Vagina (tissue), 2 donors: ENCODE measurements at regions not wholly inside any gene's neighbourhood (a gene's known extent, or its start where the extent isn't known, plus 50 kb on each side); places are given as distances from the start of the nearest gene placed in this dataset.

Experiments
- DNase-seq, 2 donors: peaks; one replicate each; pipeline ENCODE4 v3.0.0-alpha.2; 2017; ENCODE audit errors: extremely low spot score in 2 of 2
- H3K27ac ChIP-seq: fragments of 200-600 bp; sonication (generic); one replicate; pipeline ENCODE4 v1.5.1; 2019
- H3K27me3 ChIP-seq: fragments of 200-600 bp; sonication (generic); one replicate; pipeline ENCODE4 v1.5.1; 2019
- H3K36me3 ChIP-seq, 2 donors: fragments of 200-600 bp; sonication (generic); one replicate each; pipeline ENCODE4 v1.5.1; 2017 to 2019
- H3K4me1 ChIP-seq: fragments of 200-600 bp; sonication (generic); one replicate; pipeline ENCODE4 v1.5.1; 2019
- H3K4me3 ChIP-seq, 2 donors: fragments of 200-600 bp; sonication (generic); 1 replicate in 1 of 2; 2 replicates in 1 of 2; pipeline ENCODE4 v1.5.1; 2016 to 2019
- H3K9me3 ChIP-seq: fragments of 200-600 bp; sonication (generic); one replicate; pipeline ENCODE4 v1.5.1; 2019
- POLR2A ChIP-seq, 2 donors: fragments of 450-650 bp; IDR thresholded peaks; one replicate each; pipeline ENCODE4 v1.6.1; 2017; ENCODE audit warnings: antibody characterized with exemption in 2 of 2, mild to moderate bottlenecking in 2 of 2, moderate library complexity in 2 of 2
- POLR2AphosphoS5 ChIP-seq, 2 donors: sonication (generic); formaldehyde crosslinking; IDR thresholded peaks; one replicate each; pipeline ENCODE4 v1.9.0; 2017; ENCODE audit warnings: antibody characterized with exemption in 2 of 2, mild to moderate bottlenecking in 2 of 2, low read depth in 1 of 2; ENCODE audit not compliant: insufficient read depth in 1 of 2
- intact Hi-C: fragments of 100-400 bp; cut with DNase I; formaldehyde crosslinking; loops from one replicate; pipeline ENCODE4 v1.15.1; 2023
- TF ChIP-seq, protein P1 (sequence below), 3 experiments: fragments of 450-650 bp in 2 of 3; fragments of 200-600 bp in 1 of 3; sonication (generic) in 1 of 3; IDR thresholded peaks; one replicate each; pipeline ENCODE4 v1.5.1; 2017 to 2019; ENCODE audit warnings: antibody characterized with exemption in 3 of 3, mild to moderate bottlenecking in 2 of 3, moderate library complexity in 2 of 3

DNA sequence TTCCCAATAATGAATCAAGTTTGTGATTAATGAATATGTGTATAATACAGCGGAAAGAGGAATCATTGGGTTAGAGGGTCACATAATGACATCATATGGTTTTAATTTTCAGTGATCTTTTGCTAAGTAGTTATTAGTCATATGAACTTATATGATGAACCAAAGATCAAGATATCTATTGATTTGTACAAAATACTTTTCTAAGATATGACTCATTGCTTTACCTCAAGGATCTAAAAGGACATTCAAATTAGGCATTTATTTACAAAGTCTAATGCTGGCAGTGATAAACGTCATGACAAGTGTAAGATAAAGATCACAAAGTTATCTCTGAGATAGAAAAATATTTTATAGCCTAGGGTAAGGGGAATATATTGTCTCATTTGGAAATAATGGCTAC, 417.8 kb downstream of the RPL10L start:
- DNase-seq = no peak
- no peaks in the 10 kb centered on the region for H3K36me3 ChIP-seq
- no peaks in the 10 kb centered on the region for H3K4me1 ChIP-seq
- no peak for TF ChIP-seq POLR2A (IDR thresholded peaks at IDR 0.05)
- TF ChIP-seq POLR2AphosphoS5 (IDR thresholded peaks at IDR 0.05; ENCODE audit: insufficient read depth in 1 of 2, low read depth in 1 of 2) = no peak
- TF ChIP-seq, protein P1, sequence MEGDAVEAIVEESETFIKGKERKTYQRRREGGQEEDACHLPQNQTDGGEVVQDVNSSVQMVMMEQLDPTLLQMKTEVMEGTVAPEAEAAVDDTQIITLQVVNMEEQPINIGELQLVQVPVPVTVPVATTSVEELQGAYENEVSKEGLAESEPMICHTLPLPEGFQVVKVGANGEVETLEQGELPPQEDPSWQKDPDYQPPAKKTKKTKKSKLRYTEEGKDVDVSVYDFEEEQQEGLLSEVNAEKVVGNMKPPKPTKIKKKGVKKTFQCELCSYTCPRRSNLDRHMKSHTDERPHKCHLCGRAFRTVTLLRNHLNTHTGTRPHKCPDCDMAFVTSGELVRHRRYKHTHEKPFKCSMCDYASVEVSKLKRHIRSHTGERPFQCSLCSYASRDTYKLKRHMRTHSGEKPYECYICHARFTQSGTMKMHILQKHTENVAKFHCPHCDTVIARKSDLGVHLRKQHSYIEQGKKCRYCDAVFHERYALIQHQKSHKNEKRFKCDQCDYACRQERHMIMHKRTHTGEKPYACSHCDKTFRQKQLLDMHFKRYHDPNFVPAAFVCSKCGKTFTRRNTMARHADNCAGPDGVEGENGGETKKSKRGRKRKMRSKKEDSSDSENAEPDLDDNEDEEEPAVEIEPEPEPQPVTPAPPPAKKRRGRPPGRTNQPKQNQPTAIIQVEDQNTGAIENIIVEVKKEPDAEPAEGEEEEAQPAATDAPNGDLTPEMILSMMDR (IDR thresholded peaks at IDR 0.05) = no peak
- H3K4me3 ChIP-seq = no peak overlapping the region
- no peak overlapping the region for H3K27ac ChIP-seq
- intact Hi-C loops = no loop called here
- H3K9me3 ChIP-seq = no peaks in the 10 kb centered on the region
- H3K27me3 ChIP-seq = no peaks in the 10 kb centered on the region

DNA sequence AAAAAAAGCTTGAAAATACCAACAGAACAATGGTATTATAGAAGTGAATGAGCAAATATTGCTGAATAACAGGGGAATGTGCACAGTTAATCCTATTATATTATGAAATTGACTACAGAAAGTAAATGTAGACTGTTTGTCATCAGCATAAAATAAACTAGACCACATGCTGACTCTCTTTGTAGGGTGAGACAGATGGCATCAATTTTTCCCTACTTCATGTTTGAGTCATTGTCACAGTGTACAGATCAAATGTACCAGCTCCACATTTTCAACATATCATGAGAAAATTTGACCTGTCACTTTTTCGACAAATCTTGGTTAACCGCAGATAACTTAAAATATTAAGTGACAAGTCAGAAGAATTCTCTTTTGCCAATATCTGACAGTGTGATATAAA, 421.0 kb downstream of the RPL10L start:
- intact Hi-C loops = no loop called here
- TF ChIP-seq, protein P1 (IDR thresholded peaks at IDR 0.05) = no peak
- no peak overlapping the region for H3K4me3 ChIP-seq
- no peaks in the 10 kb centered on the region for H3K27me3 ChIP-seq
- no peaks in the 10 kb centered on the region for H3K36me3 ChIP-seq
- no peak for DNase-seq
- H3K27ac ChIP-seq = no peak overlapping the region
- no peaks in the 10 kb centered on the region for H3K9me3 ChIP-seq
- no peaks in the 10 kb centered on the region for H3K4me1 ChIP-seq

DNA sequence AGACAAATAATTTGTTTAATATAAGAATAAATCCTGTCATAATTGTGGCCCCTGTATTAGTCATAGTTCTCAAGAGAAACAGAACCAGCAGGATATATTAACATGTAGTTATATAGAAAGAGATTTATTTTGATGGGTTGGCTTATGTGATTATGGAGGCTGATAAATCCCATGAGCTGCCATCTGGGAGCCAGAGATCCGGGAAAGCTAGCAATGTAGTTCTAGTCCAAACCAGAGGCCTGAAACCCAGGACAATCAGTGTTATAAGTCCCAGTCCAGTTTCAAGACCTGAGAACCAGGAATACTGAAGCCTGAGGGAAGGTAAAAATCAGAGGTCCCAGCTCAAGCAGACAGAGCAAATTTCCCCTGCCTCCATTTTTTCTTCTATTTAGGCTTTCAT, 435.8 kb downstream of the RPL10L start:
- Histone ChIP-seq H3K4me1 (no peaks in the 10 kb centered on the region), H3K4me3 (no peak overlapping the region), H3K36me3 (no peaks in the 10 kb centered on the region), H3K27me3 (no peaks in the 10 kb centered on the region), H3K9me3 (no peaks in the 10 kb centered on the region), H3K27ac (no peak overlapping the region)
- no peak for DNase-seq
- TF ChIP-seq, protein P1 (IDR thresholded peaks at IDR 0.05) = no peak
- TF ChIP-seq POLR2AphosphoS5 (IDR thresholded peaks at IDR 0.05; ENCODE audit: insufficient read depth in 1 of 2, low read depth in 1 of 2) (no peak), POLR2A (IDR thresholded peaks at IDR 0.05) (no peak)
- intact Hi-C loops = no loop called here

DNA sequence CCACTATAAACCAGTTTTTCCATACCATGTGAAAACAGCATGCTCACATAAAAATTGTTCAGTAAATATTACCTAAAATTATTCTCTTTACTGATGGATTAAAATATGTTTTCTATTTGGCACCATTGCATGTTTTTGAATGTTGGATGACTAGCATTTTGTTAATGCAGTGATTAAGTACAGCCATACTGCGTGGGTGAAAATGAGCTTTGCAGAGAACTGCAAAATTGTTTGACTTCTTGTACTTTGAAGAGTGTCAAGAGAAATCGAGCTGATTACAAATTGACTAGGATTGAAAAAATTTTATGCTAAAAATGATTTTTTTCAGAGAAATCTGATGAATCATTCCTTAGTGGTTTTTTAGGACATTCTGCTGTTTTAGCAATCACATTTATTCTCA, 452.9 kb downstream of the RPL10L start:
- Histone ChIP-seq H3K4me1 (no peaks in the 10 kb centered on the region), H3K36me3 (no peaks in the 10 kb centered on the region), H3K4me3 (no peak overlapping the region), H3K9me3 (no peaks in the 10 kb centered on the region), H3K27me3 (no peaks in the 10 kb centered on the region), H3K27ac (no peak overlapping the region)
- DNase-seq = no peak
- intact Hi-C loops = no loop called here
- TF ChIP-seq, protein P1 (IDR thresholded peaks at IDR 0.05) = no peak
- TF ChIP-seq POLR2AphosphoS5 (IDR thresholded peaks at IDR 0.05; ENCODE audit: insufficient read depth in 1 of 2, low read depth in 1 of 2) (no peak), POLR2A (IDR thresholded peaks at IDR 0.05) (no peak)

DNA sequence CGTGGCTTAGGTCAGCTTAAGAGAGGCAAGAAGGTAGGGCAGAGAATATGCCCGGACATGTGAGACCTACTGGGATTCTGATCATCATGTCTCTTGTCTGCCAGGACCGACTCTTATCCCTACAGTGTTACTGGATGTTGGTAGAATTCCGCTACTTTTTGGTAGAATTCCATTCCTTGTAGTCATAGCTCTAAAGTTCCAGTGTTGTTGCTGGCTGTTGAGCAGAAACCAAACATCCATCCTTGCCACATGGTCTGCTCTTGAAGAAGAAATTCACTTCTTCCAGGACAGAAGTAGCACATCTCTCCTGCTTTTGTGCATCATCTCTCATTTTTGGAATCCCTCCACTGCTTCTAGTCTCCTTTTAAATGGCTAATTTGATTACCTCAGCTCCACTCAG, 453.7 kb downstream of the RPL10L start:
- H3K9me3 ChIP-seq = no peaks in the 10 kb centered on the region
- TF ChIP-seq POLR2A (IDR thresholded peaks at IDR 0.05) = no peak
- TF ChIP-seq, protein P1 (IDR thresholded peaks at IDR 0.05) = no peak
- no peak for TF ChIP-seq POLR2AphosphoS5 (IDR thresholded peaks at IDR 0.05; ENCODE audit: insufficient read depth in 1 of 2, low read depth in 1 of 2)
- H3K36me3 ChIP-seq = no peaks in the 10 kb centered on the region
- H3K4me1 ChIP-seq = no peaks in the 10 kb centered on the region
- H3K27me3 ChIP-seq = no peaks in the 10 kb centered on the region
- no peak overlapping the region for H3K27ac ChIP-seq
- intact Hi-C loops = no loop called here
- no peak overlapping the region for H3K4me3 ChIP-seq
- no peak for DNase-seq
